Endodermal cell (in vitro differentiated cells): ENCODE measurements at regions not wholly inside any gene's neighbourhood (a gene's known extent, or its start where the extent isn't known, plus 50 kb on each side); places are given as distances from the start of the nearest gene placed in this dataset.

ENCODE experiments used
- DNase-seq: peaks from one replicate; pipeline ENCODE4 v3.0.0-alpha.2; 2017
- H3K27ac ChIP-seq: 2 replicates; pipeline ENCODE4 v1.5.1; 2013; ENCODE audit warnings: mild to moderate bottlenecking, low read depth, low read length, moderate library complexity
- H3K27me3 ChIP-seq: 2 replicates; pipeline ENCODE4 v1.6.1; 2013; ENCODE audit warnings: mild to moderate bottlenecking, low read length, moderate library complexity; ENCODE audit not compliant: insufficient read depth, control insufficient read depth, poor library complexity, severe bottlenecking
- H3K36me3 ChIP-seq: 2 replicates; pipeline ENCODE4 v1.7.0; 2013; ENCODE audit warnings: mild to moderate bottlenecking, low read length, moderate library complexity; ENCODE audit not compliant: control insufficient read depth, insufficient read depth
- H3K4me1 ChIP-seq: one replicate; pipeline ENCODE4 v1.7.0; 2013; ENCODE audit warnings: low read length; ENCODE audit not compliant: control insufficient read depth, insufficient read depth
- H3K4me3 ChIP-seq: 2 replicates; pipeline ENCODE4 v1.5.1; 2013; ENCODE audit warnings: mild to moderate bottlenecking, low read length, moderate library complexity
- H3K9ac ChIP-seq: 2 replicates; pipeline ENCODE4 v1.6.1; 2013; ENCODE audit warnings: mild to moderate bottlenecking, low read length, moderate library complexity; ENCODE audit not compliant: poor library complexity, severe bottlenecking; ENCODE audit errors: extremely low read depth
- H3K9me3 ChIP-seq: 2 replicates; pipeline ENCODE4 v1.6.1; 2013; ENCODE audit warnings: mild to moderate bottlenecking, low read length, moderate library complexity; ENCODE audit not compliant: control insufficient read depth
- H3K27ac Mint-ChIP-seq: 2 replicates; pipeline ENCODE4 v1.8.0; 2020; ENCODE audit warnings: mixed read lengths
- H3K27me3 Mint-ChIP-seq: 2 replicates; pipeline ENCODE4 v1.8.0; 2021; ENCODE audit warnings: mild to moderate bottlenecking, mixed read lengths; ENCODE audit not compliant: insufficient read depth
- H3K36me3 Mint-ChIP-seq: 2 replicates; pipeline ENCODE4 v1.8.0; 2020; ENCODE audit warnings: low read depth, mixed read lengths
- H3K4me1 Mint-ChIP-seq: 2 replicates; pipeline ENCODE4 v1.8.0; 2020; ENCODE audit warnings: mixed read lengths
- H3K4me3 Mint-ChIP-seq: 2 replicates; pipeline ENCODE4 v1.8.0; 2020; ENCODE audit warnings: mild to moderate bottlenecking, moderate library complexity, mixed read lengths
- H3K9me3 Mint-ChIP-seq: 2 replicates; pipeline ENCODE4 v1.8.0; 2020; ENCODE audit warnings: mild to moderate bottlenecking, mixed read lengths
- CTCF ChIP-seq: fragments of 200-600 bp; sonication (generic); conservative IDR thresholded peaks from 2 replicates; pipeline ENCODE4 v1.5.0; 2021; ENCODE audit warnings: antibody characterized with exemption, mild to moderate bottlenecking
- WGBS, 2 experiments: methylation state at CpG; one replicate each; pipeline versions ENCODE4 v1.1.5 to v1.1.7; 2013; ENCODE audit warnings: missing lambda C conversion rate in 2 of 2, mixed read lengths in 1 of 2; ENCODE audit not compliant: insufficient coverage in 1 of 2, insufficient read length in 1 of 2; 5-methylcytosine and 5-hydroxymethylcytosine counted together

- Mint-ChIP-seq H3K9me3 (peaks cover 2% of the 10 kb centered on the region), H3K4me1 (peaks cover 32% of the 10 kb centered on the region), H3K36me3 (no peaks in the 10 kb centered on the region), H3K27ac (no peak overlapping the region), H3K27me3 (peaks cover 8% of the 10 kb centered on the region), H3K4me3 (no peak overlapping the region)
- WGBS, 2 experiments = 94 to 97% methylated on average over 8 of the region's 8 CpGs
- Histone ChIP-seq H3K9me3 (peaks cover 5% of the 10 kb centered on the region), H3K4me3 (no peak overlapping the region), H3K9ac (no peak overlapping the region), H3K36me3 (no peaks in the 10 kb centered on the region), H3K27ac (no peak overlapping the region), H3K4me1 (peaks cover 20% of the 10 kb centered on the region), H3K27me3 (no peaks in the 10 kb centered on the region)
- no peak for TF ChIP-seq CTCF
- no peak for DNase-seq
These were observed 84.5 kb upstream of the SMNDC1 start for GRCh38 chr10:110389255-110389654.

GRCh38 chr10:110391541-110391940 lies 86.8 kb upstream of the SMNDC1 start:
- Mint-ChIP-seq H3K4me3 (no peak overlapping the region), H3K27me3 (peaks cover 8% of the 10 kb centered on the region), H3K27ac (no peak overlapping the region), H3K9me3 (no peaks in the 10 kb centered on the region), H3K4me1 (peaks cover 52% of the 10 kb centered on the region), H3K36me3 (no peaks in the 10 kb centered on the region)
- Histone ChIP-seq H3K27me3 (no peaks in the 10 kb centered on the region), H3K9me3 (no peaks in the 10 kb centered on the region), H3K27ac (no peak overlapping the region), H3K4me3 (no peak overlapping the region), H3K9ac (no peak overlapping the region), H3K36me3 (no peaks in the 10 kb centered on the region), H3K4me1 (peaks cover 35% of the 10 kb centered on the region)
- no peak for DNase-seq
- TF ChIP-seq CTCF = no peak
- WGBS, 2 experiments = 89 to 96% methylated on average over 4 to 7 of the region's 7 CpGs

- Mint-ChIP-seq H3K4me3 (no peak overlapping the region), H3K27me3 (peaks cover 8% of the 10 kb centered on the region), H3K27ac (no peak overlapping the region), H3K9me3 (no peaks in the 10 kb centered on the region), H3K4me1 (peaks cover 52% of the 10 kb centered on the region), H3K36me3 (no peaks in the 10 kb centered on the region)
- DNase-seq = no peak
- peaks cover 35% of the 10 kb centered on the region for H3K4me1 ChIP-seq
- H3K27me3 ChIP-seq = no peaks in the 10 kb centered on the region
- TF ChIP-seq CTCF = no peak
- no peaks in the 10 kb centered on the region for H3K36me3 ChIP-seq
- 77 to 84% methylated on average over 5 to 7 of the region's 7 CpGs for WGBS, 2 experiments
- H3K4me3 ChIP-seq = no peak overlapping the region
- no peak overlapping the region for H3K9ac ChIP-seq
- no peaks in the 10 kb centered on the region for H3K9me3 ChIP-seq
- H3K27ac ChIP-seq = no peak overlapping the region
These were observed 87.4 kb upstream of the SMNDC1 start for GRCh38 chr10:110392121-110392520.
